D721Med (cell line): ENCODE measurements at regions not wholly inside any gene's neighbourhood (a gene's known extent, or its start where the extent isn't known, plus 50 kb on each side); places are given as distances from the start of the nearest gene placed in this dataset.
"Not testable (repeated sequence)": the region's sequence is repeated elsewhere in the genome, so short reads cannot be mapped to it uniquely, and the experiment has no call there.

Experiments used
- DNase-seq: peaks from one replicate; pipeline ENCODE4 v3.0.0; 2011; ENCODE audit warnings: low spot score; ENCODE audit not compliant: insufficient read length
- FAIRE-seq: peaks from 2 replicates; lab custom pipeline; 2011; peaks lifted over from hg19 to GRCh38; lab: Jason Lieb, UNC
- CTCF ChIP-seq: IDR thresholded peaks from 2 replicates; pipeline ENCODE4 v1.5.1; 2012; ENCODE audit warnings: mild to moderate bottlenecking, control low read depth; ENCODE audit not compliant: insufficient read depth; ENCODE audit errors: missing control alignments

GRCh38 chr2:65580824-65581223, 148.4 kb upstream of the SPRED2 start:
- no peak for DNase-seq
- no peak for FAIRE-seq
- no peak for TF ChIP-seq CTCF

DNA sequence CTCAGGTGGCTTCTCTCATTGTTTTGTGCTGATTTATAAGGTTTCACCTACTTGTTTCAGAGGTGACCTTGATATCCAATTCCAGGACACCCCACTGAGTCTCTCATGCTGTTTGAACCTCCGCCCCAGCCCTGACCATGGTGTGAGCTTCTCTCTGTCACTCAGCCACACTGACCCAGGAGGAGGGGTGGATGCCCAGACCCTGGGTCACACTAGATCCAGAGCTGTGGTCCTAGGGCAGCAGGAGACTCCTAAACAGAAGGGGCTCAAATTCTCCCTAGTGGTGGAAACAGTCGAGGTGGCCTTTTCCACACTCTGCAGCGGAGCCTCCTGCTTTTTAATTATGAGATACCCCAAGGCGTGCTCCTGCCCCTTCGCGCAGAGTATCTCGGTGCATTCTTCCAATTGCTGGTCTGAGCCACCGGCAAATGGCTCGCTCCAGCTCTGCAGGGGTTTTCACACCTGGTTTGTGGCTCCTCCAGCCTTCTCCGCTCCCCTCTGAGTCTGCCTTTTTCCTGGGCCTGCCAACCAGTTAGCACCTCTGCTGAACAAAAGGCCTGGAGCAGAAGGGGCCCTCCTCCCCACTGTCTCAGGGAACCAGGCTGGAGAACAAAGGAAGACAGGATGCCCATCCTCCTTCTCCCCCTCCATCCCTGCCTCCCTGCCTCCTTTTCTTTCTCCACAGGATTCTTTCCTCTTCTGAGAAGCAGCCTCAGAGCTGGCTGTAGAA, 147.3 kb upstream of the SPRED2 start:
- no peak for FAIRE-seq
- DNase-seq, result no peak

GRCh38 chr2:65577654-65578053, 145.3 kb upstream of the SPRED2 start:
- TF ChIP-seq CTCF, result no peak
- no peak for FAIRE-seq
- no peak for DNase-seq

More for the DNA sequence above, 147.3 kb upstream of the SPRED2 start:
- TF ChIP-seq CTCF, result no peak

- FAIRE-seq (no peak), DNase-seq (no peak)
- no peak for TF ChIP-seq CTCF
Measured at GRCh38 chr2:65576861-65577601, 144.6 kb upstream of the SPRED2 start.

DNA sequence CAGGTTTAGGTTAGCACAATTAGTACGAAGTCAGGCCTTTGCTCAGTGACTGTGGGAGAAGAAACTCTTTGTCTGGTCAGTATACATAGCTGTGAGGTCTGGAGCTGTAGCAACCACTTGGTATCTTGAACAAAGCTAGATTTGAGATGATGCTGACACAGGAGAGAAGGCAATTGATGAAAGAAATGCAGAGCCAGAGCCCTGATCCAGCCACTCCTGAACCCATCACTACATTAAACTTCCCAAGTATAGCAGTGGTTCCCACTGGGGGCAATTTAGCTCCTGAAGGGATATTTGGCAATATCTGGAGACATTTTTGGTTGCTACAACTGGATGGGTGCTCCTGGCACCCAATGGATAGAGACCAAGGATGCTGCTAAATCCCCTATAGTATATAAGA, 143.9 kb upstream of the SPRED2 start:
- no peak for FAIRE-seq
- no peak for DNase-seq
- TF ChIP-seq CTCF, result no peak

- DNase-seq, result no peak
- TF ChIP-seq CTCF, result no peak
- FAIRE-seq, result no peak
Measured at GRCh38 chr2:65574993-65575392, 142.6 kb upstream of the SPRED2 start.

GRCh38 chr2:65568656-65569440, 136.4 kb upstream of the SPRED2 start:
- not testable (repeated sequence) for DNase-seq, FAIRE-seq
